Coronary artery (tissue), 2 donors: ENCODE measurements at regions not wholly inside any gene's neighbourhood (a gene's known extent, or its start where the extent isn't known, plus 50 kb on each side); places are given as distances from the start of the nearest gene placed in this dataset.

Source experiments
- DNase-seq: peaks from one replicate; pipeline ENCODE4 v3.0.0-alpha.2; 2017; ENCODE audit warnings: low spot score
- H3K27ac ChIP-seq, 2 donors: fragments of 200-600 bp; sonication (generic); one replicate each; pipeline ENCODE4 v1.5.1; 2016 to 2019
- H3K4me3 ChIP-seq: fragments of 200-600 bp; sonication (generic); 2 replicates; pipeline ENCODE4 v1.5.1; 2016; ENCODE audit warnings: mild to moderate bottlenecking, moderate library complexity
- CTCF ChIP-seq: fragments of 200-600 bp; sonication (generic); IDR thresholded peaks from one replicate; pipeline ENCODE4 v1.5.1; 2019; ENCODE audit warnings: antibody characterized with exemption

- Histone ChIP-seq H3K4me3 (no peak overlapping the region), H3K27ac (no peak overlapping the region)
- no peak for TF ChIP-seq CTCF
- no peak for DNase-seq
Measured at GRCh38 chr10:113364227-113364626, 188.6 kb upstream of the HABP2 start.

- no peak overlapping the region for H3K4me3 ChIP-seq
- no peak for DNase-seq
- no peak overlapping the region for H3K27ac ChIP-seq
- TF ChIP-seq CTCF, result no peak
Measured at GRCh38 chr10:113368666-113369364, 184.0 kb upstream of the HABP2 start.

- TF ChIP-seq CTCF, result no peak
- Histone ChIP-seq H3K27ac (no peak overlapping the region), H3K4me3 (no peak overlapping the region)
- no peak for DNase-seq
Measured at GRCh38 chr10:113369365-113369694, 183.5 kb upstream of the HABP2 start.

- Histone ChIP-seq H3K4me3 (no peak overlapping the region), H3K27ac (no peak overlapping the region)
- TF ChIP-seq CTCF, result no peak
- DNase-seq, result no peak
Measured at GRCh38 chr10:113376428-113376827, 176.4 kb upstream of the HABP2 start.

GRCh38 chr10:113379091-113379490 is 173.8 kb upstream of the HABP2 start:
- Histone ChIP-seq H3K4me3 (no peak overlapping the region), H3K27ac (no peak overlapping the region)
- DNase-seq, result no peak
- no peak for TF ChIP-seq CTCF

- Histone ChIP-seq H3K4me3 (peak overlapping the region; percentile 53), H3K27ac (no peak overlapping the region)
- TF ChIP-seq CTCF, result no peak
- no peak for DNase-seq
Measured at GRCh38 chr10:113381416-113381815, 171.4 kb upstream of the HABP2 start.

- Histone ChIP-seq H3K27ac (peak overlapping the region in 1 of 2 donors; percentile 48), H3K4me3 (peak overlapping the region; percentile 53)
- TF ChIP-seq CTCF, result no peak
- DNase-seq, result no peak
Measured at GRCh38 chr10:113381981-113382509, 170.8 kb upstream of the HABP2 start.
